ENCODE measurements at regions not wholly inside any gene's neighbourhood (a gene's known extent, or its start where the extent isn't known, plus 50 kb on each side); places are given as distances from the start of the nearest gene placed in this dataset.

- TF ChIP-seq JUND (IDR thresholded peaks at IDR 0.05; ENCODE audit: low read depth, low read length) (no peak), TCF7 (IDR thresholded peaks at IDR 0.05; ENCODE audit: borderline replicate concordance) (no peak), CTCF (IDR thresholded peaks at IDR 0.05 in 2 of 3, conservative IDR thresholded peaks at IDR 0.05 in 1 of 3; ENCODE audit: control insufficient read depth in 2 of 3, extremely low read depth in 1 of 3, insufficient read depth in 1 of 3, low read depth in 3 of 3, low read length in 3 of 3) (no peak), POLR2A (IDR thresholded peaks at IDR 0.05; ENCODE audit: low read depth, low read length) (no peak), CHD2 (IDR thresholded peaks at IDR 0.05; ENCODE audit: borderline replicate concordance, low read depth, low read length) (no peak), SP1 (IDR thresholded peaks at IDR 0.05; ENCODE audit: low read depth, low read length) (no peak), EP300 (IDR thresholded peaks at IDR 0.05; ENCODE audit: borderline replicate concordance in 1 of 2, control insufficient read depth in 1 of 2, low read depth in 2 of 2, low read length in 2 of 2) (no peak), GABPA (IDR thresholded peaks at IDR 0.05; ENCODE audit: low read depth) (no peak)
- TF ChIP-seq, protein P1, sequence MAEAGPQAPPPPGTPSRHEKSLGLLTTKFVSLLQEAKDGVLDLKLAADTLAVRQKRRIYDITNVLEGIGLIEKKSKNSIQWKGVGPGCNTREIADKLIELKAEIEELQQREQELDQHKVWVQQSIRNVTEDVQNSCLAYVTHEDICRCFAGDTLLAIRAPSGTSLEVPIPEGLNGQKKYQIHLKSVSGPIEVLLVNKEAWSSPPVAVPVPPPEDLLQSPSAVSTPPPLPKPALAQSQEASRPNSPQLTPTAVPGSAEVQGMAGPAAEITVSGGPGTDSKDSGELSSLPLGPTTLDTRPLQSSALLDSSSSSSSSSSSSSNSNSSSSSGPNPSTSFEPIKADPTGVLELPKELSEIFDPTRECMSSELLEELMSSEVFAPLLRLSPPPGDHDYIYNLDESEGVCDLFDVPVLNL (IDR thresholded peaks at IDR 0.05; ENCODE audit: low read depth, low read length), result no peak
- TF ChIP-seq, protein P2, sequence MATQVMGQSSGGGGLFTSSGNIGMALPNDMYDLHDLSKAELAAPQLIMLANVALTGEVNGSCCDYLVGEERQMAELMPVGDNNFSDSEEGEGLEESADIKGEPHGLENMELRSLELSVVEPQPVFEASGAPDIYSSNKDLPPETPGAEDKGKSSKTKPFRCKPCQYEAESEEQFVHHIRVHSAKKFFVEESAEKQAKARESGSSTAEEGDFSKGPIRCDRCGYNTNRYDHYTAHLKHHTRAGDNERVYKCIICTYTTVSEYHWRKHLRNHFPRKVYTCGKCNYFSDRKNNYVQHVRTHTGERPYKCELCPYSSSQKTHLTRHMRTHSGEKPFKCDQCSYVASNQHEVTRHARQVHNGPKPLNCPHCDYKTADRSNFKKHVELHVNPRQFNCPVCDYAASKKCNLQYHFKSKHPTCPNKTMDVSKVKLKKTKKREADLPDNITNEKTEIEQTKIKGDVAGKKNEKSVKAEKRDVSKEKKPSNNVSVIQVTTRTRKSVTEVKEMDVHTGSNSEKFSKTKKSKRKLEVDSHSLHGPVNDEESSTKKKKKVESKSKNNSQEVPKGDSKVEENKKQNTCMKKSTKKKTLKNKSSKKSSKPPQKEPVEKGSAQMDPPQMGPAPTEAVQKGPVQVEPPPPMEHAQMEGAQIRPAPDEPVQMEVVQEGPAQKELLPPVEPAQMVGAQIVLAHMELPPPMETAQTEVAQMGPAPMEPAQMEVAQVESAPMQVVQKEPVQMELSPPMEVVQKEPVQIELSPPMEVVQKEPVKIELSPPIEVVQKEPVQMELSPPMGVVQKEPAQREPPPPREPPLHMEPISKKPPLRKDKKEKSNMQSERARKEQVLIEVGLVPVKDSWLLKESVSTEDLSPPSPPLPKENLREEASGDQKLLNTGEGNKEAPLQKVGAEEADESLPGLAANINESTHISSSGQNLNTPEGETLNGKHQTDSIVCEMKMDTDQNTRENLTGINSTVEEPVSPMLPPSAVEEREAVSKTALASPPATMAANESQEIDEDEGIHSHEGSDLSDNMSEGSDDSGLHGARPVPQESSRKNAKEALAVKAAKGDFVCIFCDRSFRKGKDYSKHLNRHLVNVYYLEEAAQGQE (IDR thresholded peaks at IDR 0.05; ENCODE audit: low read depth, low read length), result no peak
Measured at GRCh38 chr4:148850257-148850995, 408.2 kb upstream of the NR3C2 start.

Data from GM12878 (cell line).